A673 (cell line): ENCODE measurements at regions not wholly inside any gene's neighbourhood (a gene's known extent, or its start where the extent isn't known, plus 50 kb on each side); places are given as distances from the start of the nearest gene placed in this dataset.

Experiments used
- BruUV-seq: library from RNA; stranded (reverse); fragments of 400-500 nt; replicated peaks from 2 replicates; lab custom pipeline; 2021; lab: Mats Ljungman, UMichigan
- CTCF ChIA-PET: fragments of 300-600 bp; sonication (Branson Sonifier 250); formaldehyde crosslinking; loops from one replicate; lab custom pipeline; 2022; ENCODE audit warnings: antibody characterized with exemption; lab: Charles Lee
- POLR2A ChIA-PET: fragments of 300-600 bp; sonication (Branson Sonifier 250); formaldehyde crosslinking; loops from one replicate; lab custom pipeline; 2022; ENCODE audit warnings: antibody characterized with exemption; ENCODE audit not compliant: low non-redundant PET; lab: Charles Lee
- DNase-seq: peaks from one replicate; pipeline ENCODE4 v3.0.0-alpha.2; 2015; ENCODE audit warnings: low spot score
- H3K27ac ChIP-seq: fragments of 200-600 bp; sonication (generic); 2 replicates; pipeline ENCODE4 v1.5.1; 2016; ENCODE audit warnings: mixed run types, low read depth, mild to moderate bottlenecking, mixed read lengths, antibody characterized with exemption, low read length; ENCODE audit not compliant: poor library complexity, severe bottlenecking
- H3K27me3 ChIP-seq: fragments of 200-600 bp; sonication (generic); replicated peaks from 2 replicates; pipeline ENCODE4 v1.6.1; 2017; ENCODE audit warnings: mixed run types, low read depth, mild to moderate bottlenecking, mixed read lengths, antibody characterized with exemption, low read length; ENCODE audit not compliant: insufficient read depth, poor library complexity
- H3K36me3 ChIP-seq: fragments of 200-600 bp; sonication (generic); 2 replicates; pipeline ENCODE4 v1.6.1; 2016; ENCODE audit warnings: mixed run types, mild to moderate bottlenecking, mixed read lengths, antibody characterized with exemption, low read length; ENCODE audit not compliant: insufficient read depth, poor library complexity, severe bottlenecking
- H3K4me1 ChIP-seq: fragments of 200-600 bp; sonication (generic); 2 replicates; pipeline ENCODE4 v1.6.1; 2017; ENCODE audit warnings: mixed run types, mild to moderate bottlenecking, mixed read lengths, antibody characterized with exemption, low read length; ENCODE audit not compliant: insufficient read depth, poor library complexity, severe bottlenecking
- H3K4me3 ChIP-seq: fragments of 200-600 bp; sonication (generic); 2 replicates; pipeline ENCODE4 v1.5.1; 2016; ENCODE audit warnings: low read depth, mixed run types, mild to moderate bottlenecking, mixed read lengths, low read length; ENCODE audit not compliant: poor library complexity, severe bottlenecking
- H3K9me3 ChIP-seq: fragments of 200-600 bp; sonication (generic); 2 replicates; pipeline ENCODE4 v1.6.1; 2016; ENCODE audit warnings: mixed run types, low read depth, mild to moderate bottlenecking, mixed read lengths, antibody characterized with exemption, low read length; ENCODE audit not compliant: poor library complexity, severe bottlenecking
- CTCF ChIP-seq: fragments of 300-800, 200-600 bp; sonication (generic); conservative IDR thresholded peaks from 2 replicates; pipeline ENCODE4 v1.5.1; 2017; ENCODE audit warnings: low read depth, mild to moderate bottlenecking, antibody characterized with exemption, low read length, moderate library complexity, mixed read lengths
- EZH2 ChIP-seq: fragments of 200-600 bp; sonication (generic); IDR thresholded peaks from 2 replicates; pipeline ENCODE4 v1.6.1; 2017; ENCODE audit warnings: borderline replicate concordance, low read depth, mild to moderate bottlenecking, mixed read lengths, antibody characterized with exemption, low read length; ENCODE audit not compliant: poor library complexity, severe bottlenecking
- intact Hi-C: fragments of 100-400 bp; cut with micrococcal nuclease; formaldehyde crosslinking; loops from one replicate; pipeline ENCODE4 v1.10.0; 2022; ENCODE audit not compliant: unreplicated experiment

GRCh38 chr3:102537123-102537522, 102.3 kb downstream of the ZPLD1 start:
- TF ChIP-seq EZH2 = no peak
- no peak for TF ChIP-seq CTCF
- DNase-seq = no peak
- no peak overlapping the region for H3K4me3 ChIP-seq
- POLR2A ChIA-PET = no interaction called here
- intact Hi-C loops = no loop called here
- BruUV-seq = no TSS peak
- H3K27me3 ChIP-seq = no peaks in the 10 kb centered on the region
- CTCF ChIA-PET = interaction anchor here (1.0 to 1.9 kb wide), 8 partner anchors 66 to 728 kb away, joined by 5 to 46 read pairs (median 7); no protein-coding TSS in a partner anchor
- no peaks in the 10 kb centered on the region for H3K9me3 ChIP-seq
- H3K27ac ChIP-seq = no peak overlapping the region
- H3K4me1 ChIP-seq = peaks cover 7% of the 10 kb centered on the region
- no peaks in the 10 kb centered on the region for H3K36me3 ChIP-seq

GRCh38 chr3:102544741-102545140, 109.9 kb downstream of the ZPLD1 start:
- CTCF ChIA-PET = no interaction called here
- BruUV-seq = no TSS peak
- POLR2A ChIA-PET = no interaction called here
- H3K36me3 ChIP-seq = no peaks in the 10 kb centered on the region
- no peak for DNase-seq
- no peaks in the 10 kb centered on the region for H3K27me3 ChIP-seq
- H3K4me3 ChIP-seq = no peak overlapping the region
- H3K4me1 ChIP-seq = no peaks in the 10 kb centered on the region
- TF ChIP-seq EZH2 (no peak), CTCF (no peak)
- intact Hi-C loops = no loop called here
- H3K9me3 ChIP-seq = no peaks in the 10 kb centered on the region
- H3K27ac ChIP-seq = no peak overlapping the region

- H3K27ac ChIP-seq = no peak overlapping the region
- TF ChIP-seq EZH2 = no peak
- TF ChIP-seq CTCF = no peak
- H3K4me3 ChIP-seq = no peak overlapping the region
- H3K27me3 ChIP-seq = no peaks in the 10 kb centered on the region
- no peaks in the 10 kb centered on the region for H3K36me3 ChIP-seq
- ChIA-PET POLR2A (no interaction called here), CTCF (no interaction called here)
- no peak for DNase-seq
- H3K9me3 ChIP-seq = no peaks in the 10 kb centered on the region
- BruUV-seq = no TSS peak
- intact Hi-C loops = no loop called here
- no peaks in the 10 kb centered on the region for H3K4me1 ChIP-seq
Measured at GRCh38 chr3:102545276-102545675, 110.5 kb downstream of the ZPLD1 start.
